NCI-H2196 treated with DMSO at 0.1 percent for 48 hours (cell line): ENCODE measurements at regions not wholly inside any gene's neighbourhood (a gene's known extent, or its start where the extent isn't known, plus 50 kb on each side); places are given as distances from the start of the nearest gene placed in this dataset.

ENCODE experiments used
- DNase-seq: peaks from one replicate; lab custom pipeline; 2025; ENCODE audit not compliant: unreplicated experiment; lab: John Stamatoyannopoulos, UW

DNA sequence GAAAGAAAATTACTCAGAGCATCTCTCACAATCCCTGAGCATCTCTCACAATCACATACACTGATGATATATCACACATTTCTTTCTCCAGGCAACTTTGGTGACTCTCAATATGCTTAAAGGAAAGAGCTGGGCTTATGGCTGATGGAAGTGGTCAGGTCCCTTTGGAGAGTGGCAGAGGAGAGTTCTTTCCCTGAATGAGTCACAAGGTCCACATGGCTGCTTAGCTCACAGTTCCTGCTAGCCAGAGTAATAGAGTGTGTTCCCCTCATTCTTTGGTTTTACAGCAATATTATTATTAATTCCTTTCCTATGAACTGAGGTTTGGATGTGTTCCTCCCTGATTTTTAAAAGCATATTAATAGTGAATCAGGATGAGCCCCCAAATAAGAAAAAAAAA is 287.4 kb downstream of the C7orf25 start:
- DNase-seq: no peak

DNA sequence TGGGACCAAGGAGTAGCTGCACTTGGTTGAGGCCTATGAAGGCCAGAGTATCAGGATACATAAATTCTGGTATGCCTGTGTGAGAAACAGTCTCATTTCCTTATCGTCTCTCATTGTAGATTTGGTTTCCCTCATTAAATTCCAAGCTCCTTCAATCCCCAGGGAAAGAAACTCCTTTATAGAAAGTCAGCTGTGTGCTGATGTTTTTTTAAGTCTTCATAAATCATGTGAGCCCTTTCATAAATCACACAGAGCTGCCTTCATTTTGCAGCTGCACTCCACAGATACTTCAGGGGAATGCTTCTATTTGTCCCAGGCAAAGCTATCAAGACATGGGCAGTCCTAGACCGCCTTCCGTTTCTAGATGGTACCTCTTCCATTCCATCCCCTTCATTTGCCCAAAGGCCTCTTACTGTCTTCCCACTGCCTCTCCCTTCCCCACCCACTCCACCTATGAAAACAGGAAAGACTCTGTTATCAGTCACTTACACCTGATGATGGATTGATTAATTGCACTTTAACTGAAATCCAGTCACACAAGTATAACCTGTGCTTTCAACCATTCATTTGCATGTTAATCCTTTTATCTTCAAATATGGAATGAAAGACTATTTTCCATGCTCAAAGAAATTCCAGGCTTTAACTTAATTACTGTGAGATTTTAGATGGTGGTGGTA is 290.2 kb downstream of the C7orf25 start:
- no peak for DNase-seq

DNA sequence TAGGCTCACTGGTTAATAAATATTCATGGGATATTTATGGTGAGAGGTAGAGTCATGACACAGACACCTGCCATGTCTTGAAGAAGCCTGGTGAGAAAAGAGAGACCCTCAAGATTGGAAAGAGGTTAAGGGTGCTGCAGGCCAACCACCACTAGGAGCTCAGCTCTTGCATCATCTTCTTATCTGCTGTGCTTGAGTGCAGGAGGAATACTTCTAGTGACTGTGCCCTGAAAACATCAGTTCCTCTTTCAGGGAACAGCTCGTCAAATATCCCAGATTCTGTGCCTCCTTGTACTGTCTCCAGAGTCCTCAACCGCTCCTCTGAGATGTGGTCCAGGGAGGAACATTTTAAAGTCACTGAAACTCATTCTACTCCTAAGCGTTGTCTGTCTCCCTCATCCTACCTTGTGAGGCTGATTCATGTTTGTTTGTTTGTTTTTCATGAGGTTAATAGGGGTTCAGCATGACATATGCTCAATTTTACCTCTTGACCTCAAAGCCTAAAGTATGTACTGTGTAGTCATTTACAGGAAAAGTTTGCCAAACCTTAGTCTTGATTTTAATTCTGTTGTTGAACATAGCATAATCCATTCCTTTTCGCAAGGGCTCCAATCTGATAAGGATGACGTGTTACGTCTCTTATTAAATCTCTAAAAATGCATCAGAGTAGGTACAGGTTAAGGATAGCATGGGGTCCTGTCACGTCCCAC is 293.1 kb downstream of the C7orf25 start:
- DNase-seq: no peak

DNA sequence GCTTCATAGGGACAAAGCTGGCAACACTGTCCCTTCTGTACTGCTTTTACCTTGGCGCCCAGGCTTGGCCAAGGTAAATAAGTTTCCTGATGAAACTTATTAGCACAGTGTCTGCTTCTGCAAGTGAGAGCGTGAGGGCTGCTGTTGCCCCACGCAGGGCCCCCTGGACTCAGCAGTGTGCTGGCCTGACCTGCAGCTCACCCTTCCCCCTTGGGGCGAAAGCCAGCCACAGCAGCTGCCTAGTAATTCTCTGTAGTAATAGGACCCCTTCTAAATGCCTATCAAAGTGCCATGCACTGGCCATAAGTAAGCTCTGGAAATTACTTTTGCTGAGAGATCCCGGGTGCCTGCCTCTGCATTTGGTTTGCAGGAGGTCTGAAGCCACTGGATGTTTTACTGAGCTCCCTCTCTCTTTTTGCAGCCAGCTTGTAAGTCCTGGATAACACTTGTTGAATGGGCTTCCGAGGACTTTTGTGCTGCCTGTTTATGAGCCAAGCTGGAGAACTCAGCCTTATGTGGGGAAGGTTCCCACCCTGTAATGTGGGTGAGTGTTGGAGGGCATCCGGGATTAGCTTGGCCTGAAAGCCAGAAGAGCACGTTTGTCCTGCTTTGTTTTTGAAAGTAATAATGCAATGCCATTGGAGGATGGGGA is 293.9 kb downstream of the C7orf25 start:
- no peak for DNase-seq

DNA sequence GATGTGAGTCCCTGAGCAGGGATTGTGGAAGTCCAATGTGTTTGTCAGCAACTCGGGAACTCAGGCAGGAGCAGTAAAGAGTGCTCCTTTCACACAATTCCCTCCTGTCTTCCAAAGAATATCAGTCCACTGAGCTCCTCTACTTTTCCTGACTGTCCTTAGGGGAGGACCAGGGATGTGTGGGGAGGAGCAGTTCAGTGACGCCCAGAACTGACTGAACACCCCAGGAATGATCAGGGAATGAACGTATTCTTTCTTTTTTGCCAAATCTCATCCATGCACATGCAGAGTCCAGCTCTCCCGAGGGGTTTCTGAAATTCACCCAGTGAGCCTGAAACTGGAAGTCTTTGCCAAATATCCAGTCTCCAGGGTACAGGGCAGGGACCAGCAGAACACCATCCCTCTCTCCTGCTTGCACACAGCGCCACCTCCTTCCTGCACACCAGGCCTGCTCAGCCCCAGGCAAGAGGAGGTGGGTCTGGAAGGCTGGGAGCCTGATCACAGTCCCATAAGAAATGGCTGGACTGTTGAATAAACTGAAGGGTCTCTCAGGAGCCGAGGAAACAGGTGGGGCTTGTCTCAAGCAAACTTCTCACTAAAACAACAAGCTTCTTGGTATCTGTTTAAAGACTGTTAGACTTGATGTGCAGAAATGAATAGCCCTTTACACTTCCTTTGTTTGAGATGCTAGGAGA is 294.7 kb downstream of the C7orf25 start:
- DNase-seq: no peak

DNA sequence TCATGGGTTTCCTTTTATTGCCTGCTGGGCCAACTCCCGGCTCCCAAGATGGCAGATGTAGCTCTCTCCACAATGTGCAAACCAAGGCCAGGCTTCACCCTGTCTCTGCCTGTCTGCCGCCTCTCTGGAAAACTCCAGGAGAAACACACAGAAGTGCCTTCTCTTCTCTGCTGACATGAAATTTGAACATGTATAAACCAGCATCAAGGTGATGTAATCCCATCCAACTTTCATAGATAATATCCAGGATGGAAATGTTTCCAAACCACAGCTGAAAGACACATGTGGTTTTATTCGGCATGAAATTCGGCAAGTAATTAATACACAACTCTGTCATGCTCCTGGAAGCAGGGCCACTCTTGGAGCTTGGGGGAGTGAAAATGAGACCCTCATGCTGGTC is 297.2 kb downstream of the C7orf25 start:
- no peak for DNase-seq

DNA sequence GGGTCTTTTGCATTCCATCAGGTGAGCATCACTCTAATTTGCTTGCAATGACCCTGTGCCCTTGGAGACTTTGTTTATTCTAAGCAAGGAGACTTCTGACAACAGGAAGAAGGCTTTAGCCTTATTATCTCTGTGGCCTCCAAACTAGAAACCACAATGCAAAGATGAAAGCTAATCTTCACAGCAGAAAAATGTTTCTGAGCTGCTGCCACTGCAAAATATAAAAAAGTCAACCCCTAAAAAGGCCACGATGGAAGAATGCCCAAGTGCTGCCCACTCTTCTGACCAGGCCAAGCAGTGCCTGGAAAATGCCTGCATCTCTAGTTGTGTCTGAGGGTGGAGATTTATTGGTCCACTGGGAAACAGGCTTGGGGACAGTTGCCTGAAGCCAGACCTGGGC is 299.9 kb downstream of the C7orf25 start:
- DNase-seq: no peak

DNA sequence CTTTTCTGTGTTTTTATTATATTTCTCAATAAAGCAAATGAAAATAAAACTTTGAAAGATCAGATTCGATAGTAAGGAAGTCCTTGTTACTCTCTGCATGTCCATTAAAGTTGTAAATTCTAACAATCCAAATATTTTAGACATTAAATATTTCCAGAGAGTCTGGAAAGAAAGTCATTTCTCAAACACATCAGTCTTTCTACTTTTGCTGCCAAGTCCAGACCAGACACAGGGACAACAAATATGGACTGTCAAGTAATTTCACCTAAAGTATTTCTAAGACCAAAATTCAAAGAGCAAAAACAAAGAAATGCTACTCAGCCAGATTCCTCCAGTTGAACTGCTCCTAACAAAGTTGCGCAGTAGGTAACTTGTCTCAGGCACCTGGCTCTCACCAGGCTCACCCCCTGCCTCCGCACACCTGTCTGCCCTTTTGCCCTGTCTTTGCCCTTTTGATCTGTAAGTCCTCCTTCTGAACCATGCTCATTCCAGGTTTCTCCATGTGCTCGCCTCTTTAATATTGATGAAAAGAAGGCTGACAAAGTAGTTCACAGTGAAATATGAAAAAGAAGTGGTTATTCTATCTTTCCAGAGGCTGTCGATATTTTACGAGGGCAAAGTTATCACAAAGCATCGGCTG is 300.5 kb downstream of the C7orf25 start:
- DNase-seq: no peak

DNA sequence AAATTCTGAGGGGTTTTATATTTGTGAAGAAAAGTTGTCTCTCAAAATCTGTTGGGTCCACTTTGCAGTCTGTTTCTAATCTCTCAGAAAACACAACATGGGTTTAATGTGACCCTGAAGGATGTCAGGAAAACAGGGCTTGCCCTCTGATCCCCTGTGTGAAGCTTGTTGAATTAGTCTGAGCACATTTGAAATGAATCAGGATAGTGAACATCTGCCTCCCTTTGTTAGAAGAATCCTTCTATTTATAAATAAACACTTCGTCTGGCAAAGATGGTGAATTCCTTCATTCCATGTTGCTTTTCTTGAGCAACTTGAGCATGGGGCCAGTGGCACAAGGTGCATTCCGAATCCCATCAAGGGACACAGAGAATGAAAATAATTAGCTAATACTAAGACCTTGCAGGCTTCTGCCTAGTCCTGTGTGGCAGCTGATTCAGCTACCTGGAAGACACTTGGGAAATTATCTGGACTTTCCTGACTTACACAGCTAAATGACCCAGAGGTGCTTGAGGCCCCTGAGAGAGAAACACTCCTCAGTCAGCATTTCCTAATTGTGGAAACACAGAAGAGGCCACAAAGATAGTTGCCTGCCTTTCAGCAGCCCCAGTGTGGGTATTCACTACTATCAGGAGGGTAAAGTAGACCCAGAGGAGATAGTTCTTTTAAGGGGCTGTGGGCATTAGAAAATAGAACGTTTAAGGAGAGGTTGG is 305.5 kb downstream of the C7orf25 start:
- DNase-seq: no peak

DNA sequence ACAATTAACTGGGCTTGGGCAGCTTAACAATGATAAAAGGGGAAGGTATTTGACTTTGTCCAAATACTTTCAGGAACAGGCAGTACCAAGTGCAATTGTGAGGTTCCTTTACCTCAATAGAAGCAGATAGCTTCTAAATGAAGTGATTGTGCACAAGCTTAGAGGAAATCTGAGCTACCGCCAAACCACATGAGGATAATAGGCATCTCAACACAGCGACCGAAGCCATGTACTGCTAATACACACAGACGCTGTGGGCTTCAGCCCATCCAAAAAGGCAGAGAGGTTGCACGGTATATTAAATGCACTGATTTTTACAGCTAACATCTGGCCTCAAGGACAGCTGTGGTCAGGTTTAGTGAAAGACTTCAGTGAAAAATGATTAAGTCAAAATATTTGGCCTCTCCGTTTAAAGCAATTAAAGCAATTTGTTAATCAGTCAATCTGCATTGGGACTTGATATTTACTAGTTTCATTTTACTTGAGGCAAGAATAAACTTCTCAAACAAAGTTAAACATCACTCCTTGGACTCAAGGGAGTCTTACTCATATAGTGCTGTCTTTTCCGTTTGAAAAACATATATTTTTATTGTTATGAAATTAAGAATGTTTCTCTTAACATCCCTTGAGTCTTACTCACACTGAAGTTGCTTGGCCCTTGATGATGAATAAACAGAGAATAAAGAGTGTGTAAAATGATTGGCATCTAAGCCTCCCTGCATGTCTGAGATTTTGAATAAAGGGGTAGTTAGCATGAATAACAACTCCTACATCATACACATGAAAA is 306.3 kb downstream of the C7orf25 start:
- no peak for DNase-seq

DNA sequence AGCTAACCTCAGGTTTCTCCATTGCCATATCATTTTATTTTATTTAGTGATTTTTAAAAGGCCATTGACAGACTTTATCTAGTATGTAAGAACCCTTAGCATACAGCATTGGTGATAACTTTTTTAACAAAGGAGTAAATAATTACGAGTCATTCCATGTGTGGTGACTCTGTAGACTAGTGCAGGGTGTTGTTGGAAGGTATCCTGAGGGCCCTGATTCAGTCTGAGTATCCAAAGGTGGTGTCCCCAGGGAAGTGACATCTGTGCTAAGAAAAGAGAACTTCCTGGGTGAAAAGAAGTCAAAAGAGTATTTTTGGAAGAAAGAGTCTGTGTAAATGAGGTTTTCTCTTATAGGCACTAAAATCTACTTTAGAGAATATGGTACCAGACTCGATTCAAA is 308.4 kb downstream of the C7orf25 start:
- no peak for DNase-seq

DNA sequence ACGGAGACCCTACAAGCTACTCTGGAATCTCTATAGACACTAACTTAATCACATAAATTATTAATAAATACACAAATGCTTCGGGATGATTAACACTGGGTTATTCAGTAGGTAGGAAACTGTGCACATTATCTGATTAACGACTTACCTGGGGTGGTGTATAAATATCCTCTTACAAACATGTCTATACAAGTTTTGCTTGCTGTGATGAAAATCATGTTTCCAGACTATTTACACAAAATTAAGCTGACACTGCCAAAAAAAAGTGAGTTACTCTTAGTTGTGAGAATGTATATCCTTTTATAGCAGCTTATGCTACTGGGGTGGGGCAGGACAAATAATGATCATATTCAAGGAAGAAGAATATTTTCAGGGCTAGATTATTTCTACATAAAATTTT is 314.6 kb downstream of the C7orf25 start:
- DNase-seq: no peak

DNA sequence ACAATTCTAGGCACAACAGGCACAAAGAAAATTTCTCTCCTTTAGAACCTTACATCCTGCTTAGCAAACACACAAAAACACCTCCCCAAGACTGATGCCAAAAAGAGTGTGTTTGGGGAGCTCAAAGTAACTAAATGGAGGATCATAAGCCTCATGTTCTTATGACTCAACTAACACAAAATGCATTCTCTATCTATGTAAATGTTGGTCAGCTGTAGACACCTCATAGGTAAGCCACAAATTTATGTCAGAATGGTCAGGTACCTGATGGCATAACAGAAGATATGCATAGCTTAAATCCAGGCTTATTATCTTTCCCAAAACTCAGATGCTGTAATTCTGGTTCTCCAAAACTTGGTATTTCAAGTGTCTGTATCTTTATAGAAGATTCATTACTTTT is 315.1 kb downstream of the C7orf25 start:
- no peak for DNase-seq

DNA sequence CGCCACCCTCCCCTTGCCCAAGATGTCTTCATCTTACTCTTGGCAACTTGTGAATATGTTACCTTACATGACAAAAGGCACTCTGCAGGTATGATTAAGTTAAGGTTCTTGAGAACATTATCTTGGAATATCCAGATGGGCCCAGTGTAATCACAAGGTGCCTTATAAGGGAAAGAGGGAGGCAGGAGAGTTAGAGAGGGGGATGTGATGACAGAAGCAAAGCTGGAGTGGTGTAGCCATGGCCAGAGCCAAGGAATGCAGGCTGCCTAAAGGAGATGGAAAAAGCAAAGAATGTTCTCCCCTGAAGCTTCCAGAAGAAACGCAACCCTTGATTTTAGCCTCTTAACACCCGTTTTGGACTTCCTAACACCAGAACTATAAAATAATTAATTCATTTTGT is 318.0 kb downstream of the C7orf25 start:
- no peak for DNase-seq

DNA sequence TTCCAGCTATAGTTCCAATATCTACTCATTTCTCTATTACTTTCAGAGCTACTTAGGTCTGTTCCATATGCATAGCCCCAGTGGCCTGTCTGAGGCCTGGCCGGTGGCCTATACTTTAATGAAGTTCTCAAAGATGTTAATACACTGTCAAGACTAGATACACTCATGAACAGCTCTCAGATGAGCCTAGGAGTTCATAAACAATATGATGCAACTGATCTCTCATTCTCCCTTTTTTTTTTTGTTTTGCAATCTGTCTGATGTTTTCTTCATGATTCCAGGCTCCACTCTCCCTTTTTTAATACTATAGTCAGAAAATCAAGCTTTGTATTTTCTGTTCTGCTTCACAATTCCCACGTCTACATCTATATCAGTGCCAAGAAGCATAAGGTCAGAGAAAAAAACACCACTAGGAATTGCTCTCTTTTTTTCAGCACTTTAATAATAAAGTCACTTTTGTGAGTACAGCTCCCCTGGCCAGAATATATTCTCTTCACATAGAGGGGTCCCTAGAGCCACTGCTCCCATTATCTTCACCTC is 321.0 kb downstream of the C7orf25 start:
- DNase-seq: no peak

DNA sequence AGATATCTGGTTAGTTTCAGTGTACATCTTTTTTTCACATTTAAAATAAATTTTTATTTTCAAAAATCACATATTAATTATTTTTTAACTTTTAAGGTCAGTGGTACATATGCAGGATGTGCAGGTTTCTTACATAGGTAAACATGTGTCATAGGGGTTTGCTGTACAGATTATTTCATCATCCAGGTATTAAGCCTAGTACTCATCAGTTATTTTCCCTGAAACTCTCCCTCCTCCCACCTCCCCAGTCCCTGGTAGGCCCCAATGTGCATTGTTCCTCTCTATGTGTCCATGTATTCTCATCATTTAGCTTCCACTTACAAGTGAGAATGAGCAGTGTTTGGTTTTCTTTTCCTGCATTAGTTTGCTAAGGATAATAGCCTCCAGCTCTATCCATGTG is 323.0 kb downstream of the C7orf25 start:
- no peak for DNase-seq

DNA sequence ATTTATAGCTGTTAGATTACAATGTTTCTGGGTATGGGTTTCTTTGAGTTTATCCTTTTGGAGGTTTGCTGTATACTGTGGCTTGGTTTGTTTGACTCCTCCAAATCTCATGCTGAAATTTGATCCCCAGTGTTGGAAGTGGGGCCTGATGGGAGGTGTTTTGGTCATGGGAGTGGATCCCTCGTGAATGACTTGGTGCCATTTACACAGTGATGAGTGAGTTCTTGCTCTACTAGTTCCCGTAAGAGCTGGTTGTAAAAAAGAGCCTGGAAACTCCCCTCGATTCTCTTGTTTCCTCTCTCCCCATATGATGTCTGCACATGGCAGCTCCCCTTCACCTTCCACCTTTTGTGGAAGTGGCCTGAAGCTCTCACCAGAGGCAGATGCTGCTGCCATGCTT is 324.1 kb downstream of the C7orf25 start:
- no peak for DNase-seq

DNA sequence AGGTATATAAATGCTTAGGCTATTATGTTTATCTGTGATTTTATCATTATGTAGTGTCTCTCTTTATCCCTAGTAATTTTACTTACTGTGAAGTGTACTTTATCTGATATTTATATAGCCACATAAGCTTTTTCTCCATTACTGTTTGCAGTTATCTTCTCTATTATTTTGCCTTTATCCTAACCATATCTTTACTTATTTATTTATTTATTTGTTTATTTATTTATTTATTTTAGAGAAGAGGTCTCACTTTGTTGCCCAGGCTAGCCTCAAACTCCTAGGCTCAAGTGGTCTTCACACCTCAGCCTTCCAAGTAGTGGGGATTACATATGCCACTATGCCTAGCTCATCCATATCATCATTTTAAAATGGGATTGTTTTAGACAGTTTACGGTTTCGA is 331.8 kb downstream of the C7orf25 start:
- no peak for DNase-seq

DNA sequence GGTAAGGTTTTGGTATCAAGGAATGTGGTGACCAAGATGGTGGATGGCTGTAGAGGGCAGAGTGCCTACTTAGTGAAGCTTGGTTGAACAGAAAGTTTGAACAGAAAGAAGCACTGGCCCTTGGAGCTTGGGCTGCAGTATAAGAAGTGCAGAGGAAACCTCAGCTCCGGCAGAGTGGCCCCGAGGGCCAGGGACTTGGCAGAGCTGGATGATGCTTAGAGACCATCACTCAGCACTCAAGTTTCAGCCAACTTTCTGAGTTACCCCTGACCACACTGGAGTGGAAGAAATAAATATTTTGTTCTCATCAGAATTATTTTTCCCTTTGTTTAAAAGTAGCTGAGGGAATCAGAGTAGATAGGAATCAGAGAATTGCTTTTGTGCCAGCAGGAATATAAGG is 336.7 kb downstream of the C7orf25 start:
- DNase-seq: no peak

DNA sequence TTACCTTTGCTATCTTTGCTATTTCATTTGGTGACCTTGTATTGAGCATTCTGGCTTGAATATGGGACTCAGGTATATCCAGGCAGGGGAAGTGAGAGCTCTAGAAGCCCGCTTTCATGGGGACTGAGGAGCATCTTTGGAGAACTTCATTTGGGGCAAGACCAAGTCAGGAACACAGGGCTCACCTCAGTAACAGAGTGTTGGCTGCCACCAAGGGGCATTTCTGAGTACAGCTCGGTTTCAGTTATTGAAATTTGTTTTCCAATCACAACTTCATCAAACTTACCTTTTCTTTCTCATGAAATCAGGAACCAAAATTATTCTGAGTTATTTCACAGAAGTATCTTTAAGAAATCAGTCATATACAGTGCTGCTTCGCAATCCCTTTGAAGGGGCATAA is 337.2 kb downstream of the C7orf25 start:
- DNase-seq: no peak
